Left lobe of liver (tissue), 2 donors: ENCODE measurements at regions not wholly inside any gene's neighbourhood (a gene's known extent, or its start where the extent isn't known, plus 50 kb on each side); places are given as distances from the start of the nearest gene placed in this dataset.

ENCODE experiments used
- ATAC-seq: fragments of 200-7000 bp; cut with Tn5 transposase; one replicate; pipeline ENCODE4 v1.9.1; 2020; ENCODE audit warnings: mild to moderate bottlenecking, moderate library complexity
- DNase-seq: peaks from one replicate; pipeline ENCODE4 v3.0.0-alpha.2; 2020; ENCODE audit warnings: low spot score
- donor health status: DM: no; HTN: no; CAD: no; lungs with moderate emphysema.
- donor health status: DM: no; HTN: yes; CAD: no.

- DNase-seq (no peak), ATAC-seq (no peak)
These were observed 51.3 kb upstream of the GRIA1 start for GRCh38 chr5:153439130-153439529.
